Erythroblast (primary cell): ENCODE measurements at regions not wholly inside any gene's neighbourhood (a gene's known extent, or its start where the extent isn't known, plus 50 kb on each side); places are given as distances from the start of the nearest gene placed in this dataset.

Experiments
- GATA1 ChIP-seq: IDR thresholded peaks from 2 replicates; pipeline ENCODE4 v1.6.1; 2011; ENCODE audit warnings: low read depth, mild to moderate bottlenecking, control low read depth, low read length, moderate library complexity
- POLR2A ChIP-seq: IDR thresholded peaks from 2 replicates; pipeline ENCODE4 v1.6.1; 2011; ENCODE audit warnings: mild to moderate bottlenecking, low read length

DNA sequence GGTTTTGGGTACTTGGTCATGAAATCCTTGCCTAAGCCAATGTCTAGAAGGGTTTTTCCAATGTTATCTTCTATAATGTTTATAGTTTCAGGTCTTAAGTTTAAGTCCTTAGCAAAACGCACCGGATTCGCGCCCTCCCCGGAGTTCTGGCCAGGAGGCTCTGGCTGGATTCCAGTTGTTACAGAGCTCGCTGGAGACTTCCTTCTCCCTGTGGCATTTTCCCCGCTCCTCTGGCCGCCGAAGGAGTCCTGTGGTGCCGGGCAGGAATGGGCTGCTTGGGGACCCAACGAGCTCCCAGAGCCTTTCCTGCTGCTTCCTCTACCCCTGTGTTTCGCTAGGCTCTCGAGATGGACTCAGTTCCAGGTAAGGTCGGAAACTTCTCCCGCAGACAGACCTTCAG, 335.9 kb downstream of the AEBP2 start:
- TF ChIP-seq POLR2A, result no peak
- no peak for TF ChIP-seq GATA1
